ENCODE measurements at regions not wholly inside any gene's neighbourhood (a gene's known extent, or its start where the extent isn't known, plus 50 kb on each side); places are given as distances from the start of the nearest gene placed in this dataset.

GRCh38 chr14:49497267-49497666 is 88.9 kb downstream of the RPS29 start:
- TF ChIP-seq POLR2AphosphoS5 (IDR thresholded peaks at IDR 0.05; ENCODE audit: low read depth, low read length) (no peak), EZH2phosphoT487 (IDR thresholded peaks at IDR 0.05; ENCODE audit: borderline replicate concordance) (no peak)
